22Rv1 (cell line): ENCODE measurements at regions not wholly inside any gene's neighbourhood (a gene's known extent, or its start where the extent isn't known, plus 50 kb on each side); places are given as distances from the start of the nearest gene placed in this dataset.

Experiments
- H3K27ac ChIP-seq: fragments of 450-650 bp; 2 replicates; pipeline ENCODE4 v1.5.1; 2017
- ZFX ChIP-seq: fragments of 450-650 bp; IDR thresholded peaks from 2 replicates; pipeline ENCODE4 v1.6.1; 2017; ENCODE audit warnings: antibody characterized with exemption, borderline replicate concordance
- TF ChIP-seq, protein P1 (sequence below): fragments of 450-650 bp; IDR thresholded peaks from 2 replicates; pipeline ENCODE4 v1.5.1; 2017; ENCODE audit warnings: mild to moderate bottlenecking

DNA sequence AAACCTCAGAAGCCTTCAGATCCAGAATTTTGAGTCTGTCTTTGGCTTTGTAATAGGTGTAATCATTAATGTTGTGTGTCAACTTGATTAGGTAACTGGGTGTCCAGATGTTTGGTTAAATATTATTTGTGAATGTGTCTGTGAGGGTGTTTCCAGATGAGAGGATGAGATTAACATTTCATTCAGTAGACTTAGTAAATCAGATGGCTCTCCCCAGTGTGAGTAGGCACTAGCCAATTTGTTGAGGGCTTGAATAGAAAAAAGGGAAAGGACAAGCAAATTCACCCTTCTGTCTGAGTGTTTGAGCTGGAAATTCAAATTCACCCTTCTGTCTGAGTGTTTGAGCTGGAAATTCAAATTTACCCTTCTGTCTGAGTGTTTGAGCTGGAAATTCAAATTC is 932.2 kb downstream of the SLC6A15 start:
- H3K27ac ChIP-seq = no peak overlapping the region
- TF ChIP-seq, protein P1, sequence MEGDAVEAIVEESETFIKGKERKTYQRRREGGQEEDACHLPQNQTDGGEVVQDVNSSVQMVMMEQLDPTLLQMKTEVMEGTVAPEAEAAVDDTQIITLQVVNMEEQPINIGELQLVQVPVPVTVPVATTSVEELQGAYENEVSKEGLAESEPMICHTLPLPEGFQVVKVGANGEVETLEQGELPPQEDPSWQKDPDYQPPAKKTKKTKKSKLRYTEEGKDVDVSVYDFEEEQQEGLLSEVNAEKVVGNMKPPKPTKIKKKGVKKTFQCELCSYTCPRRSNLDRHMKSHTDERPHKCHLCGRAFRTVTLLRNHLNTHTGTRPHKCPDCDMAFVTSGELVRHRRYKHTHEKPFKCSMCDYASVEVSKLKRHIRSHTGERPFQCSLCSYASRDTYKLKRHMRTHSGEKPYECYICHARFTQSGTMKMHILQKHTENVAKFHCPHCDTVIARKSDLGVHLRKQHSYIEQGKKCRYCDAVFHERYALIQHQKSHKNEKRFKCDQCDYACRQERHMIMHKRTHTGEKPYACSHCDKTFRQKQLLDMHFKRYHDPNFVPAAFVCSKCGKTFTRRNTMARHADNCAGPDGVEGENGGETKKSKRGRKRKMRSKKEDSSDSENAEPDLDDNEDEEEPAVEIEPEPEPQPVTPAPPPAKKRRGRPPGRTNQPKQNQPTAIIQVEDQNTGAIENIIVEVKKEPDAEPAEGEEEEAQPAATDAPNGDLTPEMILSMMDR = no peak
- TF ChIP-seq ZFX = no peak

DNA sequence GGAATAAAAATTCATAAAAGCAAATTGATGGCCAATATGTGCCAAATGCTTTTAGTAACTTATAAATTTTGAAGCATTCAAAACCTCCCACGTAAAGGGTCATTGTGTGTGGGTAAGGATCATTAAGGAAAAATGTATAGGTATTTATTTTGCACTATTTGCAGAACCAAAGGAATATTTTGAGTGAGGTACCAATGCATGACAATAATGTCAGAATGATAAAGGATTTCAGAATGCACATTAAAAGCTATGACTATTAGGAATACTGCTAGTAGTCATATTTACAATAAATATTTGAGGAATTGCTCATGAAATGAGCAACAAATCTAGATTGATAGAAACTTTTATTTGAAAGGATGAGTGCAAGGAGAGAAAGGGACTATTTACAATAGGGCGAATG is 932.8 kb downstream of the SLC6A15 start:
- H3K27ac ChIP-seq = no peak overlapping the region
- TF ChIP-seq, protein P1 = no peak
- no peak for TF ChIP-seq ZFX

DNA sequence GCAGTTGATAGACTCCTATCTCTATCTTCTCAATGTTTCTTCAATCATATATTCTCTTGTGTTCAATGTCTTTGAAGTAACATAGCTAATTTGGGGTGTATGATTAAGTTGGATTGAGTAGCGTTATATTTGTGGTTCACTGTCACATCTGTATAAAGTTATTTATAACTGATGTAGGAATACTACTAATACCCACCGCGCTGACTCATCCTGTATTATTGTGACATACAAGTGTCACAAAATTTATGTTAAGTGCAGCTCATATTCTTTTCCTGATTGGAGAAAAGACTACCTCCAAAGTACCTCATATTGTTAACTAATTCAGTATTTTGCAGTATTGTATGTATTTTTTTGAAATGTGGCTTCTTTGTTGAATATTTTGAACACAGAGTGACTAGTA is 940.8 kb downstream of the SLC6A15 start:
- no peak overlapping the region for H3K27ac ChIP-seq
- TF ChIP-seq, protein P1 = no peak
- no peak for TF ChIP-seq ZFX

DNA sequence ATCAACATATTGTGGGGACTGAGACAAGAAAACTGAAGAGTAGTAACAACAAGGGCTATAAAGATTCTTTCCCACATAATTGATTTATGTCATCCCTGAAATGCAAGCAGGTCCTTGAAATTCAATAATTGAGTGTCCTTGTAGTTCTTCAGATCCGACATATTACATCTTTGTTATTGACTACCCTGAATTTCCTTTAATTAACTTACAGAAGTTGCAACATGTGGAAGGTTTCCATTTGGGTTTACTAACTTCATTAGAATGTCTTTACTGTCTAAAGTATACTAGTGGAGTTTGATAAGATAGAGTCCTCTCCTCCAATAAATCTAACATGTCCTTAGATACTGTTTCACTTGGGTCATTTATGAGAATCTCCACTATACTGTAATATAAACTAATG is 951.8 kb downstream of the SLC6A15 start:
- no peak for TF ChIP-seq ZFX
- TF ChIP-seq, protein P1 = no peak
- H3K27ac ChIP-seq = no peak overlapping the region

DNA sequence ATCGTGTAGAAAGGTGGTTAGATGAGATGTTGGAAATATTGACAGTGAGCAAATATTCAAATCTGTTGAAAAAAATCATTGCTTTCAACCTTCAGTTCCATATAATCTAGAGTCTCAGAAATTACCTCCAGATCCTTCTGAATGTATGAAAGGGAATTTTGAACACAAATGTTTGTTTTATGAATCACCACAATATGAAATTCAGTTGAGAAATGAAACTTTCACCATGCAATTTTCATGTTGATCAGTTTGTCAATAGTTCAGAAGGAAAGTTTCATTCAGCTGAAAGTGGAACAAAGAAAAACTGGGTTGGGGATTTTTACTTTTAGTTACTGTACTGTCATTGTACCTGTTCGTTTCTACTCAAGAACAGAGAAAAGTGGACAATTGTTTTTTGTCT is 953.6 kb downstream of the SLC6A15 start:
- H3K27ac ChIP-seq = no peak overlapping the region

DNA sequence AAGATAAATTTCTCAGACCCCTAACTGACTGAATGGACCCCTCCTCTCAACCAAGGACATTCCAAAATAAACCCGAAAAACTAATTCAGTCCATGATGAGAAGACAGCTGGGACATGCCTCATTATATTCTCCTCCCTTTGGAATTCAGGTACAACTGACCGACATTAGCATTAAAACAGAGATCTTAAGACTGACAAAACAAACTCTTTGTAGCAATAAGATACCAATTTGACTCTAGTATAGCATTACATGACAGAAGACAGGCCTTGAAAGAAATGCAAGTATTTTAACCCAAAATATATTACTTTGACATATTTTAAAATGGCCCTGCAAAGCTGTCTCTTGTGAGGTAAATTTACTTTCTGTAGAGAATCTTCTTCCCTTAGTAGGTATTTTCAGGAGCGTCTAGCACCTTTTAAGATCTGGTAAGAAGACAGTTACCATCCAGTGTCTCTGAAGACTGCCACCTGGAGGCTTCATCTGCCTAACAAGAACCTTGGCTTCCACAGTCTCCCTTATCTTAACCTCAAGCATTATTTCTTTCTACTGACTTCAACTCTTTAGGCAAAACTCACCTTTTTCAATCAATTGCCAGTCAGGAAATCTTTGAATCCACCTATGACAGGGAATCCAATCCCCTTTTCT is 957.5 kb downstream of the SLC6A15 start:
- no peak for TF ChIP-seq ZFX
- TF ChIP-seq, protein P1 = peak; percentile 74
- H3K27ac ChIP-seq = no peak overlapping the region

More for the DNA sequence above, 953.6 kb downstream of the SLC6A15 start:
- TF ChIP-seq, protein P1 = no peak
- TF ChIP-seq ZFX = no peak

DNA sequence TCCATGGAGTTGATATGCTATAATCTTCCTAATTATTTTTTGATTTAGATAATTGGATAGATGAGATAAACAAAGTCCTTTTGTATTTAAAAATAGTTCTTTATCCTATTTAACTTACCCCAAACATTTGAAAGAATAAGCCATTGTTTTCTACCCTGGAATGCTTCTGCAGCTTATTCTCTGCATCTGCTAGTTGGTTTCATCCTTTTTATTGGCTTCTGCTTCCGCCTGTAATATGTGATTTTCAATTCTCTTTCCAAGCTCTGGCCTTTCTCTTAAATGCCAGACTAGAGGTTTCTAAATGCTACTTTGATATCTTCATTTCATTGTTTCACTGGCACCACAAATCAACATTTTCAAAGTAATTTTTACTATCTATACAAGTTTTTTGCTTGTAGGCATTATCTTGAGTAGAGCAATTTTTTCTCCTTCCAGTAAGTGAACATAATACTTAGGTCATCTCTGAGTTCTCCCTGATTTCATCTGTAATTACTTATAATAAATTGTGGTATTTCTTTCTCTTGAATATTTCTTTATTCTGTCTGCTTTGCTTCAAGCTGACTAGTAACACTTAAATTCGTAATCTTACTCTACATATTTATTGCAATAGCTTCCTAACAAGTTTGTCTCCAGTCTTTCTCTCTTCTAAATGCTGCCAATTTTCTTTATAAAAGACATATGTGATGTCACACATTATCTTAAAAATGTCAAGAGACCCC is 958.4 kb downstream of the SLC6A15 start:
- H3K27ac ChIP-seq = no peak overlapping the region
- TF ChIP-seq ZFX = no peak
- TF ChIP-seq, protein P1 = no peak
